ENCODE measurements at regions not wholly inside any gene's neighbourhood (a gene's known extent, or its start where the extent isn't known, plus 50 kb on each side); places are given as distances from the start of the nearest gene placed in this dataset.

- peaks cover 0 to 4% (median 0%) of the 10 kb centered on the region in 3 donors for H3K27me3 Mint-ChIP-seq (ENCODE audit: low read depth in 3 of 3)
- no peak overlapping the region for H3K27ac Mint-ChIP-seq
- H3K9me3 Mint-ChIP-seq = peaks cover 0 to 4% (median 0%) of the 10 kb centered on the region in 7 donors
- Histone ChIP-seq H3K27ac (ENCODE audit: low read depth in 1 of 2, low read length in 2 of 2) (no peak overlapping the region), H3K27me3 (ENCODE audit: control insufficient read depth in 2 of 2, insufficient read depth in 2 of 2, low read length in 2 of 2) (no peaks in the 10 kb centered on the region), H2AFZ (ENCODE audit: insufficient read depth, low read depth, low read length, poor library complexity, severe bottlenecking) (no peak overlapping the region), H3K9me3 (replicated peaks in 1 of 2; ENCODE audit: control insufficient read depth in 1 of 2, insufficient read depth in 1 of 2, low read length in 2 of 2) (no peaks in the 10 kb centered on the region), H3K4me1 (ENCODE audit: control insufficient read depth in 1 of 2, insufficient read depth in 2 of 2, low read length in 2 of 2) (no peaks in the 10 kb centered on the region), H4K20me1 (ENCODE audit: insufficient read depth, low read length) (no peaks in the 10 kb centered on the region), H3K79me2 (ENCODE audit: insufficient read depth, low read length) (no peaks in the 10 kb centered on the region), H3K36me3 (replicated peaks in 1 of 2; ENCODE audit: control insufficient read depth in 1 of 2, insufficient read depth in 2 of 2, low read length in 2 of 2) (no peaks in the 10 kb centered on the region), H3K4me3 (replicated peaks in 1 of 3; ENCODE audit: low read depth in 2 of 3, low read length in 3 of 3) (no peak overlapping the region), H3K4me2 (replicated peaks; ENCODE audit: extremely low read depth, low read length, poor library complexity, severe bottlenecking) (no peak overlapping the region), H3K9ac (ENCODE audit: insufficient read depth, low read length, poor library complexity, severe bottlenecking) (no peak overlapping the region)
- H3K4me3 Mint-ChIP-seq = no peak overlapping the region
- intact Hi-C loops (cut with micrococcal nuclease) = no loop called here
- no peak for TF ChIP-seq CTCF (IDR thresholded peaks at IDR 0.05)
- no peak for DNase-seq
- H3K4me1 Mint-ChIP-seq = no peaks in the 10 kb centered on the region
- WGBS (ENCODE audit: insufficient coverage) = 93% methylated on average over 2 of the region's 3 CpGs
- no peaks in the 10 kb centered on the region for H3K36me3 Mint-ChIP-seq
Observed at GRCh38 chr9:17013010-17013409, 121.8 kb upstream of the CNTLN start.

DNA sequence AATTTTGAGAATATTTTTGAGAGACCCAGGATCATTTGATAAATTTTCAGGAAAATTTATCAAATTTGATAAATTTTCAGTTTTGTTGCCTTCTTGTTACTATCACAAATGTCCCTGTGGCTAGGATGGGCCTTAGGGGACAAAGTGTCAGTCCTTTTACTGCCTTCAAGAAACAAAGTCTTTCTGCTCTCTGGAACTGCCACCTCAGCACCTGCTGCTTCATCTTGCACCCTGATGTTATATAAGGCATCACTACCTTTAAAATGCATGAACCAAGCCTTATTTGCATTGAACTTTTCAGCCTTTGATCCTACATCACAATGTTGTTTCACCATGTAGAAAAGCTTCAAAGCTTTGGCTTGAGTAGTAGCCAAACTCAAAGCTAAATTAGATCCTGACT is 123.0 kb upstream of the CNTLN start:
- TF ChIP-seq CTCF (IDR thresholded peaks at IDR 0.05) = no peak
- H3K9me3 Mint-ChIP-seq = peaks cover 0 to 4% (median 0%) of the 10 kb centered on the region in 7 donors
- no peak overlapping the region for H3K27ac ChIP-seq (ENCODE audit: low read depth in 1 of 2, low read length in 2 of 2)

More for the DNA sequence above, 123.0 kb upstream of the CNTLN start:
- H3K36me3 ChIP-seq (replicated peaks in 1 of 2; ENCODE audit: control insufficient read depth in 1 of 2, insufficient read depth in 2 of 2, low read length in 2 of 2) = no peaks in the 10 kb centered on the region
- Mint-ChIP-seq H3K27ac (no peak overlapping the region), H3K4me1 (no peaks in the 10 kb centered on the region), H3K4me3 (no peak overlapping the region), H3K27me3 (ENCODE audit: low read depth in 3 of 3) (peaks cover 0 to 4% (median 0%) of the 10 kb centered on the region in 3 donors), H3K36me3 (no peaks in the 10 kb centered on the region)
- no peaks in the 10 kb centered on the region for H3K27me3 ChIP-seq (ENCODE audit: control insufficient read depth in 2 of 2, insufficient read depth in 2 of 2, low read length in 2 of 2)
- no peak overlapping the region for H3K9ac ChIP-seq (ENCODE audit: insufficient read depth, low read length, poor library complexity, severe bottlenecking)
- H3K4me1 ChIP-seq (ENCODE audit: control insufficient read depth in 1 of 2, insufficient read depth in 2 of 2, low read length in 2 of 2) = no peaks in the 10 kb centered on the region
- intact Hi-C loops (cut with micrococcal nuclease) = no loop called here
- no peak for DNase-seq
- no peaks in the 10 kb centered on the region for H3K9me3 ChIP-seq (replicated peaks in 1 of 2; ENCODE audit: control insufficient read depth in 1 of 2, insufficient read depth in 1 of 2, low read length in 2 of 2)
- no peak overlapping the region for H3K4me2 ChIP-seq (replicated peaks; ENCODE audit: extremely low read depth, low read length, poor library complexity, severe bottlenecking)
- H4K20me1 ChIP-seq (ENCODE audit: insufficient read depth, low read length) = no peaks in the 10 kb centered on the region
- H3K79me2 ChIP-seq (ENCODE audit: insufficient read depth, low read length) = no peaks in the 10 kb centered on the region
- no peak overlapping the region for H3K4me3 ChIP-seq (replicated peaks in 1 of 3; ENCODE audit: low read depth in 2 of 3, low read length in 3 of 3)
- no peak overlapping the region for H2AFZ ChIP-seq (ENCODE audit: insufficient read depth, low read depth, low read length, poor library complexity, severe bottlenecking)

Data from CD14-positive monocyte (primary cell).